Fibroblast of pulmonary artery (primary cell): ENCODE measurements at regions not wholly inside any gene's neighbourhood (a gene's known extent, or its start where the extent isn't known, plus 50 kb on each side); places are given as distances from the start of the nearest gene placed in this dataset.

Source experiments
- DNase-seq: peaks from one replicate; pipeline ENCODE4 v3.0.0-alpha.2; 2010; ENCODE audit warnings: low read depth
- H3K4me3 ChIP-seq: replicated peaks from 2 replicates; pipeline ENCODE4 v1.5.1; 2011; ENCODE audit warnings: low read depth, mild to moderate bottlenecking, control low read depth, low read length, moderate library complexity
- TF ChIP-seq, protein P1 (sequence below): IDR thresholded peaks from 2 replicates; pipeline ENCODE4 v1.5.1; 2011; ENCODE audit warnings: mild to moderate bottlenecking, control low read depth, low read length, inconsistent platforms; ENCODE audit errors: missing control alignments

DNA sequence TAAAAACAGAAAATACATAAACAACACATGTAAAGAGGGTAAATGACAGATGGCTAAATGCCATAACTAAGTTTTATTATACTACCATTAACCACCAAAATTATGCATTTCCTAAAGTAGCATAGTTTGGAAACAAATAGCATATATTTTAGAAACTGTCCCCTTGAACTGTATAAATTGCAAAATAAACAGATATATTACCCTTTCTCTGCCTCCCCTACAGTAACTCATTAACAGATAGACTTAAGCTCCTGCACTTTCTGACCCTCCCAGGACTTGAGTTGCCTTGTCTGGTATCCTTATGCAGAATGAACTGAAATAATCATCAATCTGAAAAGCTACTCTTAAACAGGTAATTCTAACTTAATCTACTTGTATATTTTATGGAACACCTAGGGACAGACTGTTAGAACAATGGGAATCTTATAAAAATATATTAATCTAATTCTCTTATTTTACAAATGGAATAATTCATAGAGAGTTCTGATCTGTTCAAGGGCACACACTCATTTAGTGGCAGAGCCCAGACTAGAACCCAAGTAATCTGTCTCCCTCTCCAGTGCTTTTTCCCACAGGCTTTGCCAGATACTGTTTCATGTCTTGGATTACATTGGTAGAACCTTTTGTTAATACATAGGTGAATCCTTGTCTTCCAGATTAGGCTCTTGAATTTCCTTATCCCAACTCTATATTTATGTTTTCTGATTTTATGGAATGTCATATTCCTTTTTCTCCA is 50.6 kb upstream of the LOC128125822 start:
- no peak for DNase-seq
- no peak overlapping the region for H3K4me3 ChIP-seq
- TF ChIP-seq, protein P1, sequence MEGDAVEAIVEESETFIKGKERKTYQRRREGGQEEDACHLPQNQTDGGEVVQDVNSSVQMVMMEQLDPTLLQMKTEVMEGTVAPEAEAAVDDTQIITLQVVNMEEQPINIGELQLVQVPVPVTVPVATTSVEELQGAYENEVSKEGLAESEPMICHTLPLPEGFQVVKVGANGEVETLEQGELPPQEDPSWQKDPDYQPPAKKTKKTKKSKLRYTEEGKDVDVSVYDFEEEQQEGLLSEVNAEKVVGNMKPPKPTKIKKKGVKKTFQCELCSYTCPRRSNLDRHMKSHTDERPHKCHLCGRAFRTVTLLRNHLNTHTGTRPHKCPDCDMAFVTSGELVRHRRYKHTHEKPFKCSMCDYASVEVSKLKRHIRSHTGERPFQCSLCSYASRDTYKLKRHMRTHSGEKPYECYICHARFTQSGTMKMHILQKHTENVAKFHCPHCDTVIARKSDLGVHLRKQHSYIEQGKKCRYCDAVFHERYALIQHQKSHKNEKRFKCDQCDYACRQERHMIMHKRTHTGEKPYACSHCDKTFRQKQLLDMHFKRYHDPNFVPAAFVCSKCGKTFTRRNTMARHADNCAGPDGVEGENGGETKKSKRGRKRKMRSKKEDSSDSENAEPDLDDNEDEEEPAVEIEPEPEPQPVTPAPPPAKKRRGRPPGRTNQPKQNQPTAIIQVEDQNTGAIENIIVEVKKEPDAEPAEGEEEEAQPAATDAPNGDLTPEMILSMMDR: no peak
